NCI-H2227 (cell line): ENCODE measurements at regions not wholly inside any gene's neighbourhood (a gene's known extent, or its start where the extent isn't known, plus 50 kb on each side); places are given as distances from the start of the nearest gene placed in this dataset.

Source experiments
- DNase-seq: peaks from one replicate; lab custom pipeline; 2025; ENCODE audit not compliant: unreplicated experiment; lab: John Stamatoyannopoulos, UW

DNA sequence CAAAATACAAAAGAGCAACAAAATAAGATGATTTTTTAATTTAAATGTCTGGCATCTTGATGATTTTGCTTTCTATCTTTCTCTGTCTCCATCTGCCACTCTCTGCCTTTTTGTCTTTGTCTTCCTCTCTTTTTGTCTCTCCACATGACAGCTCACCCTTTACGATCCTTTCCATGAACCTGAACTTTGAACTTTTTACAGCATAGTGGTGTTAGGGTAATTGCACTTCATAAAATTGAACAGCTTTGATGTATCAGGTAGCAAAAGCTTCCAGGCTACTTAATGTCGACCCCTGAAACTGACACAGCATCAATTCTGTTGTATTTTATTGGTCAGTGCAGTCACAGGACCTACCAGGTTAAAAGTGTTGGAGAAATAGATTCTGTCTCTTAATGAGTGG lies 1517.0 kb downstream of the ADGRL3 start:
- no peak for DNase-seq

DNA sequence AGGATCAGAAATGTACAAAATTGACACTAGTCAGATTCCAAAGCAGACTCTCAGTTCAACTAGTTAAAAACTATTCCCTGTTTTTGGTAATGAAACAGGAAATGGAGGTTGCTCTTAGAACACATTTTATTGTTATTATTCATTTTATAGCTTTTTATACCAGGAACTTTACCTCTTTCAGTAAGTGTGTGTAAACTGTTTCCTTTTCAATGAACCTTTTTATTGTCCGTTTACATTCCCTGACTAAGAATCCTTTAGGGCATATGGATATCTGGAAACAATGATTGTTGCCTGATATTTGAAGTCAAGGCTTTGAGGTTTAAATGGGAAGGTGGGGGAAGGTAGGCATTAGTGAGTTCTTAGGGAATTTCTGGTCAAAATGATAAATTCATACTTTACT lies 1511.4 kb downstream of the ADGRL3 start:
- no peak for DNase-seq

DNA sequence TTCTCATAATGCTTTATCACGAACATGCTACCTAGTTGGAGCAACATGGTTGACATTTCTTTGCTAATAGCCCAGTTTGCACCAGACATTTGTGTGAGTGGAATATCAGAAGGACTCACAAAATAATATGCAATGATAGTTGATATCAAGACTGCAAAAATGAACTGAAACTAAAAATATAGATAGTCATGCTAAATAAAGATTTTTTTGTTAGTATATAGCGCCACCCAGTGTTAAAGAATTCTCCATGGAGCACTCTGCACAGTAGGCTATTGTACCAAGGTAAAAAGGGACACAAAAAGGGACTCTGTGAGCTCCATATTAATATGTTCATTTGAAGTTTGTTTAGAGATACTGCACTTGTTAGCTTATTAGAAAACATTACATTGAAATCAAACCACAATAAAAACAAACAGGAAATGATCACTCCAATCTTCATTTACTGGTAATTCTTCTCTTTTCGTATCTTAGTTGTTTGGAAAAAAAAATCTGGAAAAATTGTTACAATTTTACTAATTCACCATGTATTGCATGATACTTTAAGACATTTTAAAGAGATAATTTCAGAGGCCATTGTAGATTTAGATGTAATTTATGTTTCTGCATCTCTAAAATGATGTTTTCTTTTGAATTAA lies 1509.6 kb downstream of the ADGRL3 start:
- DNase-seq, result no peak

DNA sequence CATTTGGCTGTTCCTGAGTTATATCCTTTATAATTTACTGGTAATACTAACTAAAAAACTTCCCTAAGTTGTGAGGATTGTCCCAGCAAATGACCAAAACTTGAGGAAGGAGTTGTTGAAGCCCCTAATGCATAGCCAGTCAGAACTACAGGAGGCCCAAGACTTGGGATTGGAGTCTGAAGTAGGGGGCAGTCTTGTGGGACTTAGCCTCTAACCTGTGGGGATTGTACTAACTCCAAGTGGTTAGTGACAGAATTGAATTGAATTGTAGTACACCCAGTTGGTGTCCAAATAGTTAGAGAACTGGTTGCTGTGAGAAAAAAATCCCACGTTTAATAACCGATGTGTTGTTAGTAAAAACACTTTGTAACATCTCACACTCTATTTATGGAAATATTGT lies 1506.3 kb downstream of the ADGRL3 start:
- no peak for DNase-seq

DNA sequence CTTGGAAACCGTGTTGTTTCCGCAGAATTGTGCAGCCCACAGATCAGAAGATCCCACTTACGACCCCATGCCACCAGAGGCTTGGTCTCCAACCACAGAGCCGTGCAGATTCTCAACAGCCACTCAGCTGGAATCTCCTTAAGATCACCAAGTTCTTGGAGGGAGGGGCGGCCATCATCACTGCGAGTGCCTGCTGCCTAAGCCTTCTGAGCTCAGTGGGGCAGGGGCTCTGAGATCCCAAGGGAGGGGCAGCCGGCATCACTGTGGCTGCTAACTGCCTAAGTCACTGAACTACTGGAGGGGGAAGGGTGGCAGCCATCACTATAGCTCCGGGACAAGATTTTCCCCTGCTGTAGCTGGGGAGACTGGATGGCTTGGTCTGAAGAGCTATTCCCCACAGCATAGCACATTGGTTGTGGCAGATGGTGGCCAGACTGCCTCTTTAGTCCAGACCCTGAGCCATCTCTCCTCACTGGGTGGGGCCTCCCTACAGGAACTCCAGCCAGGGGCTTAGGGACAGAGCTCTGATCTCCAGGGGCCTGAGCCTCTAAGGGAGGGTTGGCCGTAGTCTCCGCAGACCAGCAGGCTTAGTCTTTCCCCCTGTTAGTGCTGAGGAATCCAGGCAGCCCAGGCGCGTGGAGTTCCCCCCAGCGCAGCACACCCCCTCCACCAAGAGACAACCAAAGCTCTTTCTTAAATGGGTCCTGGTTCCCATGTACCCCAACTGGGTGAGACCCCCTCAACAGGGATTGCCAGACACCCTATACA lies 1483.9 kb downstream of the ADGRL3 start:
- no peak for DNase-seq

DNA sequence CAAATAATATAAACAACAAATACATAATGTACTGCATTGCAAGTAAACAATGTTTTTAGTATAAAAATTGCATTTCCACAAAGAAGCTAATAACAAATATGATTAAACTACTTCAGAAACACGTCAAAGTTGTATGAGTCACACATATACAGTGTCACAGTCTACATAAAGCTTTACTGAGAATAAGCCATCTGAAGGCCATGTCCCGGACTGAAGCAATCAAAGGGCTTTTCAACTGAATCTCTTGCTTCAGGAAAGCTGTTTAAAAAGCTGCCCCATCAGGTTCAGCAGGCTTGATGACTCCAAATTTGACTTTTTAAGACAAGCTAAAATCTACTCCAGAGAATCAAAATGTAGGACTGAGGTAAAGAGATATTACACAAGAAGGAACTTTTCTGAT lies 1476.8 kb downstream of the ADGRL3 start:
- no peak for DNase-seq

DNA sequence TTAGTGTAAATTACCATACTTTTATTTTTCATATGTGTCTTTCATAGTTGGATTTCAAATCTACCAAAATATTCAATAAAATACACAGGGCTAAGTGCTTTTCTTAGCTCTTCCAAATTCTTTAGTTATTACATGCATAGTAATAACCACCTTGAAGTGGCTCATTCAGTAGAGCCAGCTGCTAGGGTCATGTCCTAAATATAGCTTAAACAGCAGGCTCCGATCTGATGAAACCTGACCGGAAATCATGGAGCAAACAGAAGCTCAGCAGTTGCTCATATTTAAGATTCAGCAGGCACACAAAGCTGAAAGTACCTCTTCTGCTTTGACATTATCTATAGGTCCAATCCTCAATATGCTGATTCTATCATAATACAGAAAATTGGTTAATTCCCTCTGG lies 1470.4 kb downstream of the ADGRL3 start:
- no peak for DNase-seq

DNA sequence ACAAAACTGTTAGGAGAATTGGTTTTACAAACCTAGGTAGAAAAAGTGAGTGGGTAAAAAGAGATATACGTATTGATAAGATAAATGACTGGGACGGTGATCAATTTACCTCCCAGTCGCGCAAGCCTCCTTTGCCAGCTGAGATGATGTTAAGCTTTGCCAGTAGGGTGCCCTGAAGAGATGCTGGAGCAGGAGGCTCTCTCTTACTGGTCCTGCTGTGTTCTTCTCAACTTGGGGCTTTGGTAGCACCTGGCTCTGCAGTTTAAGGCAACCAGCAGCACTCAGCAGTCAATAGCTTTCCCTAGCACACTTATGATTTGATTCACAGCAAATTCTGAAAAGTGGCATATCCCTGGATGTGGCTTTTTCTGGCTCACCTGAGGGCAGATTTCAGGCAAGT lies 1461.7 kb downstream of the ADGRL3 start:
- DNase-seq, result no peak

DNA sequence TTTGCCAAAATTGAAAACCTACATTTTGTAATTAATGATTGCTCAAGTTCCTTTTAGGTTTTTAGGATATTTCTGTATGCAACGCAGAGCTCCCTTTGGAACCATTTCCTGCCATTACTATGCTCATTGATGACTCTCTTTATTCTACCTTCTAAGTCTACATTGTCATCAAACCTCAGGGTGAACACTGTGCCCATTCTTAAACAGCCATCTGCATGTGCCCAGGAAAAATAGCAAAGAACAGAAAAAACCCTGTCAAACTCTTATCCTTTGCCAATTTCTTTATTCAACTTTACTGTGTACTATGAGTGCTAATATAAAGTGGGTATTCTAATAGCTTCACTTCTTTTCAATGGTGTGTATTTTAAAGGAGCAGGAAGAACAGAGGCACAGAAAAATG lies 1455.9 kb downstream of the ADGRL3 start:
- no peak for DNase-seq

DNA sequence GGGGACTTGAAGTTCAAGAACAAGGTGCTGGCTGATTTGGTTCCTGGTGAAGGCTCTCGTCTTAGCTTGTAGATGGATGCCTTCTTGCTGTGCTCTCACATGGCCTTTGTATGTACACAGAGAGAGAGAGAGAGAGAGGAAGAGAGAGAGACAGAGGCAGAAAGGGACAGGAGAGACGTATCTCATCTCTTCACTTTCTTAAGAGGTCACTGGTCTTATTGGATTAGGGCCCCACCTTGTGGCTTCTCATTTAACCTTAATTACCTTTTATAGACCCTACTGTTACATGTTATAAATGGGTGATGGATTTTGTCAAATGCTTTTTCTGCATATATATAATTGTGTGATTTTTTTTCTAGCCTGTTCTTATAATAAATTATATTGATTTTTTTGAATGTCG lies 1444.2 kb downstream of the ADGRL3 start:
- no peak for DNase-seq

DNA sequence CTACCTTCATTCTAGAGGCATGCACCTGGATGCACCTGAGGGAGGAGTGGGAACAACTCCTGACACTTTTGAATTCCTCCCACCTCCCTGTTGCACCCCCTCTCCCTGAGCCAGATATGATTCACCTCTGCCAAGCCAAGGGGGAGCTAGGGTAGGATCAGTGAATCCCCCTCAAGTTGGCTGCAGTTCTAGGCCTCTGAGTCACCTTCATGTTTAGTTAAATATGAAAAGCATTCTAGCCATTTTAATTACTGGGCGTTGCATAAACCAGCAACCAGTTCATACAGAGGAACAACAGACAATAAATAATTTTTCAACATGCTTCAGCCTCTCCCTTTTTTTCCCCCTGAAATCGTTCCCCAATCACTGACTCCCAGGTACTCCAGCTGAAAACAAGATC lies 1440.2 kb downstream of the ADGRL3 start:
- DNase-seq, result no peak

DNA sequence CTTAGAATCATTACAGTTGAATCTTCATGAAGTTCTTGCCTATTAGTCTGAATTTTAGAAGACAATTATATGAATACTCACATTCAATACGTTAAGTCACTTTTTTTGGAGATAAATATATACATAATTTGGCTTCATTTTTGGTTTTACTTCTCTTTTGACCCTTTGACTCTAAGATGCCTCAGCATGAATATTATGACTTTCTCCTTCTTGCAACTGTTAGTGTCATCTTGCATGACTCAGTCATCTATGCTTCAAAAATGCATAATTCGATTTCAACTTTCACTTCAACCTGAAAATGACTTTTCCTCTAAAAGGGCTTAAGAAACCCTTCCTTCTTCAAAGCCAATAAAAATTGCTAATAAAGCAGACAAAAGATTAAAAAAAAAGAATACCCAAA lies 1427.5 kb downstream of the ADGRL3 start:
- no peak for DNase-seq

DNA sequence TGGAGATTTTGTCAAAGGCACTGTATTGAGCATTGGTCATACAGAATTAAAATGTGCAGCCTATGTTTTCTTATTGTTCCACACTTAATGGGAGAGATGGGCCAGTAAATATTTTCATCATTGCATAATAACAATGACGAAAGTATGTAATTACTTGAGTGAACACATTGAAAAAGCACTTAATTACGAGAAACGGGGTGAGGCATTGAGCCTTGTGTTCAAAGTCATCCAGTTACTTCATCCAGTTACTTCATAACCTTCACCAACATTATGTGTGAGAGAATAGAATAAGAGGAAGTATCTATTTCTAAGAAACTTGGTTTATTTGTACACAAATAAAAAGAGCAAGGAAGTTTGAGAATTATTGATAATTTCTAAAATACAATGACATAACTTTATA lies 1427.0 kb downstream of the ADGRL3 start:
- no peak for DNase-seq

DNA sequence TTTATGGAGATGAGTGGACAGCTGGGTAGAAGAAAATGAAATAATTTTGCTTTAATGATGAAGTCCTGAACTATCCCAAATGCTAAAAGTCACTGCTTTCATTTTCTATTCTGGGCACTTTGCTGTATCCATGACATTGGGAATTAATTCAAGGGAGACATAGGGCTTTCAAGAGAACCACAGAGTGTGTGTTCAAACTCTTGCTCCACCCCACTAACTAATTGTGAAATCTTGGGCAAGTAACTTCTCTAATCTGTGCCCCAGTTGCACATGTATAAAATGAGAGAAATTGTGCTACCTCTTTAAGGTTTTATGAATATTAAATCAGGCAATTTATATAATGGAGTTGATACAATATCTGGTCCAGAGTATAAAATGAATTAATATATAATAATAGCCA lies 1422.0 kb downstream of the ADGRL3 start:
- no peak for DNase-seq

DNA sequence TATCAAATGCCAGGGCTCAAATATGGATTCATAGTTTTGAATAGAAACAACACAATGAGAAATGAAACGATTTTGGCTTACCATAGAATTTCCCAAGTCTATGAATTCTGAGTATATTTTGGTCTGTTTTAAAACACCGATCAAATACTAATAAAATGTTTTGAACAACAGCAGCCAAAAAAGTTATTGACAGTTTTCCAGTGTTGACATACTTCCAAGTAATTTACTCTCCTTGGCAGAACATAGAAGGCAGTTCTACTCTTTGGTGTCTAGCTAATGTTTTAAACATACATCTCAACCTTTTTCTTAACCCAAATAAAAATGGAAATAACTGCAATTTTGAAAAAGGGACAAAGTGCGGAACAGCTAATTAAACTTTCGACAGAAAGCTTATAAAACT lies 1419.8 kb downstream of the ADGRL3 start:
- DNase-seq, result no peak

DNA sequence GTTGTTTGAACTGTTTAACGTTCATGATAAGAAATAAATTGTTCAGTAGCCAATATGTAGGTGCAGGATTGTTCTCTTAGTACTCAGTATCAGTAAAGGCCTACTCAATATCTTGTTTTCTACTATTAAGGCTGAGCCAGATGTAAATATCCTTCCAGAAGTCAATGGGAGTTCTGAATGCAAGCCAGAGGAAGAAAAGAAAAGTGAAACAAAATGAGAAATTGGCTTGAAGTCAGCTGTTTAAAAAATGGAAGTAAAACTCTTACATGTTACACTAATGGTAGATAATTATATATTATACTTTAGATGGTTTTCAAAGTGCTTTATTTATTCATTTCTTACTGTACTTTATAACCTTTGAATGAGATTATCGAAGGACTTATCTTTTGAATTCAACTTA lies 1417.9 kb downstream of the ADGRL3 start:
- no peak for DNase-seq

DNA sequence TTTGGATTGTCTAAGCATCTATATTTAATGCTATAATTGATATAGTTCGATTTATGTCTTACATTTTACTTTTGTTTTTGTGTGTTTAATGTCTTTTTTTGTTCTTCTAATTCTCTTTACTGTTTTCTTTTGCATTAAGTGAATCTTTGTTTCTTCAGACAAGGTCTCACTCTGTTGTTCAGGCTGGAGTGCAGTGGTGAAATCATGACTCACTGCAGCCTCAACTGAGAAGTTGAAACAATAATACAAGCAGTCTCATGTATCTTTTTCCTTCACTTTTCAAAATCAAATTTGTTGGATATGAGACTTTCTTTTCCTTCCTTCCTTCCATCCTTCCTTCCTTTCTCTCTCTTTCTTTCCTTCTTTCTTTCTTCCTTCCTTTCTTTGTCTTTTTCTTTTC lies 1401.6 kb downstream of the ADGRL3 start:
- no peak for DNase-seq

DNA sequence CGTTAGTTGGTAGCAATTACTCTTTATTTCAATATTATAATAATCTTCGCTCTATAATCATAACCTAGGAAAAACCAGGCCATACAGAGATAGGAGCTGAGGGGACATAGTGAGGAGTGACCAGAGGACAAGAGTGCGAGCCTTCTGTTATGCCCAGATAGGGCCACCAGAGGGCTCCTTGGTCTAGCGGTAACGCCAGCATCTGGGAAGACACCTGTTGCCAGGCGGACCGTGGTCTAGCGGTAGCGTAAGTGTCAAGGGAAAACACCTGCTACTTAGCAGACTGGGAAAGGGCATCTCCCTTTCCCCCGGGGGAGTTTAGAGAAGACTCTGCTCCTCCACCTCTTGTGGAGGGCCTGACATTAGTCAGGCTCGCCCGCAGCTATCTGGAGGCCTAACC lies 1395.1 kb downstream of the ADGRL3 start:
- DNase-seq, result peak; percentile 1

DNA sequence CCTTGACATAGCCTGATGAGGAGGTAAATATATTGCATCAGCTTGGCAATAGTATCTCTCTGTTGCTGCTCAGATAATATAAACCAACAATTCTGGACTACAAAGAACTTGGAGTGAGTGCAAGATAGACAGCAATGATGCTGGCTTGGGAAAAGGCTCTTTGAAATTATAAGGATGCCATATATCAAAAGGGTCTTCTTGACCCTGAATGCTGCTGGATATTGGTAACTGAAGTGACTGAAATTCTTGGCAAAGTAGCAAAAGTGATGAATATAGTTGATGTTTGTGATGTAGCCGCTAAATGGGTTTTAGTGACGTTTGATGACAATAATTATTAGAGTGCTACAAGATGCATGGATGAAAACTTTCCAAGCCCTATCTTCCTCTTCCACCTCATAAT lies 1391.6 kb downstream of the ADGRL3 start:
- DNase-seq, result no peak

DNA sequence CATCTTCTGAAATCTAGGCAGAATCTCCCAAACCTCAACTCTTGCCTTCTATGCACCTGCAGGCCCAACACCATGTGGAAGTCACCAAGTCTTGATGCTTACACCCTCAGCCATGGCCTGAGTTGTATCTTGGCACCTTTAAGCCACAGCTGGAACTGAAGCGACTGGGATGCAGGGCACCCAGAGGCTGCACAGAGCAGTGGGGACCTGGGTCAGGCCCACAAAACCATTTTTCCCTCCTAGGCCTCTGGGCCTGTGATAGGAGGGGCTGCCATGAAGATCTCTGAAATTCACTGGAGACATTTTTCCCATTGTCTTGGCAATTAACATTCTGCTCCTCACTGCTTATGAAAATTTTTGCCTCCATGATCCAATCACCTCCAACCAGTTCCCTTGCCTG lies 1388.5 kb downstream of the ADGRL3 start:
- DNase-seq, result no peak

DNA sequence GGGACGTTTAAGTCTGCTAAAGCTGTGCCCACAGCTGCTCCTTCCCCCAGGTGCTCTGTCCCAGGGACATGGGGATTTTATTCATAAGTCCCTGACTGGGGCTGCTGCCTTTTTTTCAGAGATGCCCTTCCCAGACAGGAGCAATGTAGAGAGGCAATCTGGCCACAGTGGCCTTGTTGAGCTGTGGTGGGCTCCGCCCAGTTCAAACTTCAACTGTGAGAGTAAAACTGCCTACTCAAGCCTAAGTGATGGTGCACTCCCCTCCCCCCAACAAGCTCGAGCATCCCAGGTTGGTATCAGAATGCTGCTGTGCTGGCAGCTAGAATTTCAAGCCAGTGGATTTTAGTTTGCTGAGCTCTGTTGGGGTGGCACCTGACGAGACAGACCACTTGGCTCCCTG lies 1371.4 kb downstream of the ADGRL3 start:
- DNase-seq, result no peak

DNA sequence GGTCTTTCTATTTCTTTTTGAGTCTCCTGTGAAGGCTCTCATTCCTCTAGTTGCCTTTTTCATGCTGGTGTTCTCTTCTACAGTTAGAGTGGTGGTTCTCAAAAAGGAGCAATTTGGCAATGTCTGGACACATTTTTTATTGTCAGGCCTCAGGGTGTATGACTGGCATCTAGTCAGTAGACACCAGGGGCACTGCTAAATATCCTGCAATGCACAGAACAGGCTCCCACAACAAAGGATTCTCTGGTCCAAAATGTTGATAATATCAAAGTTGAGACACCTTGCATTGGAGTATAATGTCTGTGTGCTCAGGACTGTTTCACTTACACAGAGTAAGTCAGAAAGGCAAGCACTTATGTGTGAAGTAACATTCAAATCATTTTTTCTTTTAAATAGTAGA lies 1360.7 kb downstream of the ADGRL3 start:
- DNase-seq, result no peak

DNA sequence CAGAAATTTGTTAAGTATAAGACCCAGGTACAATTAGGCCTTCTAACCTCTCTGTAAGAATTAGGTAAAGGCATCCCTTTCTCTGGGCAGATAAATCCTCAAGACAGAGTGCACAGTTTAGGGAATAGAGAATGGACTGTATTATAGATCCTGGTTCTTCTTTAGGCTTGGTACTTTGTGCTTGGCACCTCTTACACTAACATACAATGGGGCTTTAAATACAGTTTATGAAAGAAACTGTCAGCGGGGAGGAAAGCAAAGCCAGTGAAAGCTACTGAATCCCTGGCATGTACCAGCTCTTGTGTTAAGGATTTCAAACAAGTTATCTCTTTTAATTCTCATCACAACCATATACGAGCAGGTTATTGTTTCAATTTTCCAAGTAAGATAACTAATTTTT lies 1350.0 kb downstream of the ADGRL3 start:
- DNase-seq, result no peak
